Activated naive CD4-positive, alpha-beta T cell treated with anti-CD3 and anti-CD28 coated beads, Interleukin-2, amount 10 ng/mL, durations not matched to agents 7 days and 5 days (primary cell): ENCODE measurements at regions not wholly inside any gene's neighbourhood (a gene's known extent, or its start where the extent isn't known, plus 50 kb on each side); places are given as distances from the start of the nearest gene placed in this dataset.

Experiments used
- CTCF ChIA-PET: fragments of 350-600 bp; sonication (Branson Sonifier 250); formaldehyde crosslinking; loops from one replicate; lab custom pipeline; 2021; ENCODE audit warnings: antibody characterized with exemption; lab: Charles Lee
- DNase-seq: peaks from one replicate; pipeline ENCODE4 v3.0.0-alpha.2; 2020
- H3K27ac Mint-ChIP-seq: one replicate; pipeline ENCODE4 v1.8.0; 2021; ENCODE audit warnings: mild to moderate bottlenecking, moderate library complexity, mixed read lengths
- H3K27me3 Mint-ChIP-seq: one replicate; pipeline ENCODE4 v1.8.0; 2021; ENCODE audit warnings: mild to moderate bottlenecking, mixed read lengths
- H3K36me3 Mint-ChIP-seq: one replicate; pipeline ENCODE4 v1.8.0; 2021; ENCODE audit warnings: mixed read lengths
- H3K4me1 Mint-ChIP-seq: one replicate; pipeline ENCODE4 v1.8.0; 2021; ENCODE audit warnings: mixed read lengths
- H3K4me3 Mint-ChIP-seq: one replicate; pipeline ENCODE4 v1.8.0; 2021; ENCODE audit warnings: mild to moderate bottlenecking, moderate library complexity, mixed read lengths
- H3K9me3 Mint-ChIP-seq: one replicate; pipeline ENCODE4 v1.8.0; 2021; ENCODE audit warnings: mixed read lengths

- DNase-seq, result no peak
- no peaks in the 10 kb centered on the region for H3K27me3 Mint-ChIP-seq
- H3K9me3 Mint-ChIP-seq, result peaks cover 12% of the 10 kb centered on the region
- H3K4me1 Mint-ChIP-seq, result no peaks in the 10 kb centered on the region
- no peak overlapping the region for H3K4me3 Mint-ChIP-seq
- H3K27ac Mint-ChIP-seq, result no peak overlapping the region
- CTCF ChIA-PET, result no interaction called here
- no peaks in the 10 kb centered on the region for H3K36me3 Mint-ChIP-seq
These were observed 132.3 kb downstream of the TINAG start for GRCh38 chr6:54440549-54440948.

DNA sequence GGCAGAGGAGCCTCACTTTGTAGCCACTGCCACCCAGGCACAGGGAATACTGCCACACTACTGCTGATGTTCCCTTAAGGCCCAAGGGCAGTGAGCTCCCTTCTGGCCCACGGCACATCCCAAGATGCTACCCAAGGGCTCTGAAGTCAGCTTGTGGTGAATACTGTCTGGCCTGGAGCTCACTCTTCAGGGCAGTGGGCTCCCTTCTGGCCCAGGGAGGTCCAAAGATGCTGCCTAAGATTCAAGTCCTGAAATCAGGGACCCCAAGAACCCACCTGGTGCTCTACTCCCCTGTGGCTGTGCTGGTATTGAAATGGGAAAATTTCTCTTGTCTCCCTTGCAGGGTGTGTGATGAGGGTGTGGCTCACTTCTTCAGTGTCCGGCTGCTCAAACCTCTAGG lies 132.8 kb downstream of the TINAG start:
- Mint-ChIP-seq H3K4me1 (no peaks in the 10 kb centered on the region), H3K36me3 (no peaks in the 10 kb centered on the region), H3K27me3 (no peaks in the 10 kb centered on the region), H3K4me3 (no peak overlapping the region), H3K27ac (no peak overlapping the region), H3K9me3 (peaks cover 12% of the 10 kb centered on the region)
- CTCF ChIA-PET, result no interaction called here
- no peak for DNase-seq

DNA sequence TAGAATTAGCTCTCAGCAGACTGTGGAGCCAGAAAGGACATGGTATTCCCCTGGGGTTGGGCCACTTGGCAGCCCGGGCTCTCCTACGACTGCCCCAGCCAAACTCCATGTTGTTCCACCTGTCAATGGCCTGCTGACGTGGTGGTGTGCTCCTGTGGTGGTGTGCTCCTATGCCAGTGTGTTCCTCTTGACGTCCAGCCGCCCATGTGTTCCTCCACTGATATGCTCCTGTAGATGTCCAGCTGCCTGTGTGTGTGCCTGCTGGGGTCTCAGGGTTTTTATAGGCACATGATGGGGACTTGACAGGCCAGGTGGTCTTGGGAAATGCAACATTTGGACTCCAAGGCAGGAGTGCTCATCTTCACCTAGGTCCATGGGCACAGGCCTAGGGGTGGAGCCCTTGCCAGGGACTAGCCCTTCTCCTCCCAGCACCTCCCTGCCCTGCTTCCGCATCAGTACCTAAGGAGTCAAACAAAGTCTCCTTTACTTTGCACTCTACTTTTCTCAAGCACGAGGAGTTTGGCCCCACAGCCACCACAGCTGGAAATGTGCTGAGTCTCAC lies 133.5 kb downstream of the TINAG start:
- Mint-ChIP-seq H3K27me3 (no peaks in the 10 kb centered on the region), H3K27ac (no peak overlapping the region), H3K36me3 (no peaks in the 10 kb centered on the region), H3K9me3 (peaks cover 12% of the 10 kb centered on the region), H3K4me3 (no peak overlapping the region), H3K4me1 (no peaks in the 10 kb centered on the region)
- DNase-seq, result no peak
- CTCF ChIA-PET, result no interaction called here

GRCh38 chr6:54445207-54445606 lies 137.0 kb downstream of the TINAG start:
- H3K4me3 Mint-ChIP-seq, result no peak overlapping the region
- no peak overlapping the region for H3K27ac Mint-ChIP-seq
- peaks cover 9% of the 10 kb centered on the region for H3K9me3 Mint-ChIP-seq
- no peak for DNase-seq
- H3K36me3 Mint-ChIP-seq, result no peaks in the 10 kb centered on the region
- no peaks in the 10 kb centered on the region for H3K4me1 Mint-ChIP-seq
- H3K27me3 Mint-ChIP-seq, result no peaks in the 10 kb centered on the region
- CTCF ChIA-PET, result no interaction called here

GRCh38 chr6:54448617-54449016 lies 140.4 kb downstream of the TINAG start:
- Mint-ChIP-seq H3K9me3 (peaks cover 2% of the 10 kb centered on the region), H3K4me1 (no peaks in the 10 kb centered on the region)
- DNase-seq, result no peak

DNA sequence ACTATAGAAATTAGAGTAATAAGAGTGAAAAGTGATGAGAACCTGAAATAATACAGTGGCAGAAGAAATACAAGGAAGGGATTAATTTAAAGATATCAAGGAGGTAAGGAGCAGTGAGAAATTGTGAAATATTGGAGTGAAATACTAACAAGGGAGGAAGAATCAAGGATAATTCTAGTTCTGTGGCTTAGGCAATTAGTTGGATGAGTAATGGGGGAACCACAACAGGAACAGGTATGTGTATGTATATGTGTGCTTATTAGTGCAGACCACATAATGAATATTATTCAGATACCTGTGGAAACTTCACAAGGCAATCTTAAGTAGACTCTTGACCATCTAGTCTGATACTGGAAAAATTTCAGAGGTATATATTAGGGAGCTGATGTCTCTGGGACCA lies 143.3 kb downstream of the TINAG start:
- Mint-ChIP-seq H3K36me3 (no peaks in the 10 kb centered on the region), H3K4me3 (no peak overlapping the region), H3K4me1 (no peaks in the 10 kb centered on the region), H3K27ac (no peak overlapping the region), H3K27me3 (no peaks in the 10 kb centered on the region), H3K9me3 (peaks cover 6% of the 10 kb centered on the region)
- DNase-seq, result no peak
- CTCF ChIA-PET, result no interaction called here

More at GRCh38 chr6:54448617-54449016, 140.4 kb downstream of the TINAG start:
- no peak overlapping the region for H3K4me3 Mint-ChIP-seq
- CTCF ChIA-PET, result no interaction called here
- H3K27me3 Mint-ChIP-seq, result no peaks in the 10 kb centered on the region
- H3K27ac Mint-ChIP-seq, result no peak overlapping the region
- no peaks in the 10 kb centered on the region for H3K36me3 Mint-ChIP-seq

GRCh38 chr6:54463354-54464024 lies 155.2 kb downstream of the TINAG start:
- H3K27me3 Mint-ChIP-seq, result no peaks in the 10 kb centered on the region
- H3K27ac Mint-ChIP-seq, result no peak overlapping the region
- no peaks in the 10 kb centered on the region for H3K4me1 Mint-ChIP-seq
- CTCF ChIA-PET, result no interaction called here
- H3K9me3 Mint-ChIP-seq, result no peaks in the 10 kb centered on the region
- DNase-seq, result no peak
- H3K36me3 Mint-ChIP-seq, result no peaks in the 10 kb centered on the region
- H3K4me3 Mint-ChIP-seq, result no peak overlapping the region

DNA sequence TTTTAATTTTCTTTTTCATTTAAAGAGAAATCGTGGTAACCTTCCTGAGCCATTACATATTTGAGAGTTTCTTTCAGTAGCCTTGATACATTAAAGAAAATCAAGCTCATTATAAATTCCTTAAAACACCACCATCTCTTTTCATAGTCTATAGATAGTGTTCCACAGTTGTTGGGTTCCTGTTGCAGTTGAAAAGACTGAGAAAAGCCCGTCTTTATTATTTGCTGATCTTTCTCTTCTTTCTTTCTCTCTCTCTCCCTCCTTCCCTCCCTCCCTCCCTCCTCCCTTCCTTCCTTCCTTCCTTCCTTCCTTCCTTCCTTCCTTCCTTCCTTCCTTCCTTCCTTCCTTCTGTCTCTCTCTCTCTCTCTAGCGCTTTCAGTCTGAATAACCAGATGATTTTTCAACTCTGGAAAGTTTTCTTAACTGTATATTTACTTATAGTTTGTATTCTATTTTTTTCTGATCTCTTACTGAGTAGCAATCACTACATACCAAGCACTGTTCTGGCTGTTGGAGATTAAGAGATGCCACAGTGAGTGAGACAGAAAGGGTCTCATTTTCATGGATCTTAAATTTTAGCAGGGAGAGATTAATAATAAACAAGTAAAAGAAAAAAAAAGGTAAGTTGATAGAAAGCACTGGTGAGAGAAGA lies 157.5 kb downstream of the TINAG start:
- H3K4me1 Mint-ChIP-seq, result no peaks in the 10 kb centered on the region
- no peak for DNase-seq
- H3K9me3 Mint-ChIP-seq, result peaks cover 3% of the 10 kb centered on the region
- H3K36me3 Mint-ChIP-seq, result no peaks in the 10 kb centered on the region
- H3K4me3 Mint-ChIP-seq, result no peak overlapping the region
- H3K27me3 Mint-ChIP-seq, result no peaks in the 10 kb centered on the region
- no peak overlapping the region for H3K27ac Mint-ChIP-seq
- CTCF ChIA-PET, result no interaction called here

- CTCF ChIA-PET, result no interaction called here
- Mint-ChIP-seq H3K36me3 (no peaks in the 10 kb centered on the region), H3K4me1 (no peaks in the 10 kb centered on the region), H3K9me3 (peaks cover 3% of the 10 kb centered on the region), H3K27ac (no peak overlapping the region), H3K4me3 (no peak overlapping the region), H3K27me3 (no peaks in the 10 kb centered on the region)
- no peak for DNase-seq
These were observed 159.1 kb downstream of the TINAG start for GRCh38 chr6:54467384-54467783.

DNA sequence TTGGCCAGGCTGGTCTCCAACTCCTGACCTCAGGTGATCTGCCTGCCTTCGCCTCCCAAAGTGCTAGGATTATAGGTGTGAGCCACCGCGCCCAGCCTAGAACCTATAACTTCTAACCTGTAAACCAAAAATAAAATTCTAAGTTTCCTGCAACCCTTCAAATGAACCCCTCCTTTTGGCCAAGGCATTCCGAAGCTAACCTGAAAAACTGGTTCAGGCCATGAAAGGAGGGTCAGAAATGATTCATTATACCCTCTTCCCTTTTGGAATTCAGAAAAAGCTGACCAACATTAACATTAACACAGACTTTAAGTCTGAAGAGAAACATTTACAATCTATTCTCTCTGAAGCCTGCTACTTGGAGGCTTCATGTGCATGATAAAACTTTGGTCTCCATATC lies 165.1 kb downstream of the TINAG start:
- H3K9me3 Mint-ChIP-seq, result peaks cover 3% of the 10 kb centered on the region
- H3K27me3 Mint-ChIP-seq, result no peaks in the 10 kb centered on the region
- CTCF ChIA-PET, result no interaction called here
- H3K27ac Mint-ChIP-seq, result no peak overlapping the region
- H3K36me3 Mint-ChIP-seq, result no peaks in the 10 kb centered on the region
- H3K4me3 Mint-ChIP-seq, result no peak overlapping the region
- H3K4me1 Mint-ChIP-seq, result no peaks in the 10 kb centered on the region
- DNase-seq, result no peak

GRCh38 chr6:54474898-54475297 lies 166.7 kb downstream of the TINAG start:
- Mint-ChIP-seq H3K4me3 (no peak overlapping the region), H3K4me1 (no peaks in the 10 kb centered on the region), H3K36me3 (no peaks in the 10 kb centered on the region), H3K9me3 (peaks cover 3% of the 10 kb centered on the region), H3K27me3 (no peaks in the 10 kb centered on the region), H3K27ac (no peak overlapping the region)
- DNase-seq, result no peak
- CTCF ChIA-PET, result no interaction called here

DNA sequence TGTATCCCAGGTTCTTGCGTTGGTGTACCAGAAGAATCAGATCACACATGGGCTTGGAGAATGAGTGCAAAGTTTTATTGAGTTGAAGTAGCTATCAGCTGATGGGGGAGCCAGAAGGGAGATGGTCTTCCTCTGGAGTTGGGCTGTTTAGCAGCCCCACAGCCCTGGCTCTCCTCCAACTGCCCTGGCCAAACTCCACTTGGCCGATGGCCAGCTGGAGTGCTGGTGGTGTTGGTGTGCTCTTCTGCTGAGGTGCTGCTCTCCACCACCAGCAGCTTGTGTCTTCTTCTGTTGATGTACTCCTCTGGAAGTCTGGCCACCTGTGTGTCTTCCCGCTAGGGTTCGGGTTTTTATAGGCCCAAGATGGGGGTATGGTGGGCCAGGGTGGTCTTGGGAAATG lies 172.8 kb downstream of the TINAG start:
- Mint-ChIP-seq H3K27ac (no peak overlapping the region), H3K9me3 (peaks cover 4% of the 10 kb centered on the region), H3K4me3 (no peak overlapping the region), H3K36me3 (no peaks in the 10 kb centered on the region), H3K4me1 (no peaks in the 10 kb centered on the region), H3K27me3 (no peaks in the 10 kb centered on the region)
- CTCF ChIA-PET, result no interaction called here
- DNase-seq, result no peak

DNA sequence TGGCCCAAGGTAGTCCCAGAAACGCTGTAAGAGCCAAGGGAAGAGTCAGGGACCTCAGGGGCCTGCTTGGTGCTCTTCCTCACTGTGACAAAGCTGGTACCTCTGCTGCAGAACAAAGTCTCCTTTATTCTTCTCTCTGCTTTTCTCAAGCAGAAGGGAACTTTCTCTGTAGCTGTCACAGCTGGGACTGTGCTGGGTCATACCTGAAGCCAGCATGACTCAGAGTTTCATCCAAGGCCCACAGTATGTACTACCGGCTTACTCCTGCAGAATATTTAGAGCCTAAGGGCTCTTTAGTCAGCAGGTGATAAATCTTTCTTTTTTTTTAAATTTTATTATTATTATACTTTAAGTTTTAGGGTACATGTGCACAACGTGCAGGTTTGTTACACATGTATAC lies 183.2 kb downstream of the TINAG start:
- no peaks in the 10 kb centered on the region for H3K4me1 Mint-ChIP-seq
- CTCF ChIA-PET, result no interaction called here
- no peaks in the 10 kb centered on the region for H3K36me3 Mint-ChIP-seq
- DNase-seq, result no peak
- H3K9me3 Mint-ChIP-seq, result peaks cover 17% of the 10 kb centered on the region
- no peak overlapping the region for H3K4me3 Mint-ChIP-seq
- H3K27me3 Mint-ChIP-seq, result no peaks in the 10 kb centered on the region
- H3K27ac Mint-ChIP-seq, result no peak overlapping the region

- CTCF ChIA-PET, result no interaction called here
- Mint-ChIP-seq H3K4me3 (no peak overlapping the region), H3K27me3 (no peaks in the 10 kb centered on the region), H3K9me3 (peaks cover 17% of the 10 kb centered on the region), H3K27ac (no peak overlapping the region), H3K36me3 (no peaks in the 10 kb centered on the region), H3K4me1 (no peaks in the 10 kb centered on the region)
- DNase-seq, result no peak
These were observed 184.9 kb downstream of the TINAG start for GRCh38 chr6:54493138-54493537.

DNA sequence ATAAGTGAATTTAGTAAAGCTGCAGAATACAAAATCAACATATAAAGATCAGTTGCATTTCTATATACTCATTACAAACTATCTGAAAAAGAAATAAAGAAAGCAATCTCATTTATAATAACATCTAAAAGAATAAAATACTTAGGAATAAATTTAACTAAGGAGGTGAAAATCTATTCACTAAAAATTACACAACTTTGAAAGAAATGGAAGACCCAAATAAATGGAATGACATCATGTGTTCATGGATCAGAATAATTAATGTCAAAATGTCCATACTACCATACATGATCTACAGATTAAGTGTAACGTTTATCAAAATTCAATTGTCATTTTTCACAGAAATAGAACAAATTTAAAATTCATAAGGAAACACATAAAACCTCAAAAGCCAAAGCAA lies 194.9 kb downstream of the TINAG start:
- Mint-ChIP-seq H3K27me3 (no peaks in the 10 kb centered on the region), H3K4me3 (no peak overlapping the region), H3K36me3 (no peaks in the 10 kb centered on the region), H3K27ac (no peak overlapping the region), H3K9me3 (peaks cover 9% of the 10 kb centered on the region), H3K4me1 (no peaks in the 10 kb centered on the region)
- DNase-seq, result no peak
- CTCF ChIA-PET, result no interaction called here
